ENCODE measurements at regions not wholly inside any gene's neighbourhood (a gene's known extent, or its start where the extent isn't known, plus 50 kb on each side); places are given as distances from the start of the nearest gene placed in this dataset.

GRCh38 chr3:109225516-109225915 lies 89.0 kb downstream of the C3orf85 start:
- Histone ChIP-seq H3K36me3 (ENCODE audit: control insufficient read depth, low read length) (no peaks in the 10 kb centered on the region), H3K27me3 (ENCODE audit: control insufficient read depth, low read length) (no peaks in the 10 kb centered on the region), H3K9me3 (ENCODE audit: control insufficient read depth, insufficient read depth, low read length) (no peaks in the 10 kb centered on the region), H3K4me2 (ENCODE audit: low read length) (no peak overlapping the region), H3K4me3 (ENCODE audit: low read length) (no peak overlapping the region), H3K79me2 (ENCODE audit: control insufficient read depth, low read length) (no peaks in the 10 kb centered on the region), H3K27ac (ENCODE audit: low read depth, low read length) (no peak overlapping the region), H3F3A (ENCODE audit: control insufficient read depth, insufficient read depth) (no peaks in the 10 kb centered on the region), H4K20me1 (ENCODE audit: control insufficient read depth, insufficient read depth, low read depth, low read length) (no peaks in the 10 kb centered on the region), H3K9me2 (replicated peaks; ENCODE audit: control insufficient read depth, low read length) (no peaks in the 10 kb centered on the region), H3K4me1 (ENCODE audit: control insufficient read depth, low read length) (no peaks in the 10 kb centered on the region)
- TF ChIP-seq CTCF (IDR thresholded peaks at IDR 0.05; ENCODE audit: low read depth, low read length, poor library complexity, severe bottlenecking) (no peak), EZH2phosphoT487 (IDR thresholded peaks at IDR 0.05; ENCODE audit: borderline replicate concordance, low read length) (no peak)

GRCh38 chr3:109228391-109229080 lies 87.8 kb downstream of the DPPA2 start:
- no peaks in the 10 kb centered on the region for H3K4me1 ChIP-seq (ENCODE audit: control insufficient read depth, low read length)
- no peak overlapping the region for H3K4me3 ChIP-seq (ENCODE audit: low read length)

GRCh38 chr3:109229174-109229847 lies 87.0 kb downstream of the DPPA2 start:
- TF ChIP-seq EZH2phosphoT487 (IDR thresholded peaks at IDR 0.05; ENCODE audit: borderline replicate concordance, low read length) = no peak
- TF ChIP-seq CTCF (IDR thresholded peaks at IDR 0.05; ENCODE audit: low read depth, low read length, poor library complexity, severe bottlenecking) = no peak
- peaks cover 2% of the 10 kb centered on the region; the same call in 1 of the 2 replicates for H3K9me3 ChIP-seq (ENCODE audit: control insufficient read depth, insufficient read depth, low read length)
- no peaks in the 10 kb centered on the region for H3K27me3 ChIP-seq (ENCODE audit: control insufficient read depth, low read length)
- no peaks in the 10 kb centered on the region for H4K20me1 ChIP-seq (ENCODE audit: control insufficient read depth, insufficient read depth, low read depth, low read length)
- H3K79me2 ChIP-seq (ENCODE audit: control insufficient read depth, low read length) = no peaks in the 10 kb centered on the region
- no peak overlapping the region for H3K4me2 ChIP-seq (ENCODE audit: low read length)
- H3F3A ChIP-seq (ENCODE audit: control insufficient read depth, insufficient read depth) = no peaks in the 10 kb centered on the region
- H3K4me3 ChIP-seq (ENCODE audit: low read length) = no peak overlapping the region
- H3K4me1 ChIP-seq (ENCODE audit: control insufficient read depth, low read length) = no peaks in the 10 kb centered on the region
- no peaks in the 10 kb centered on the region for H3K9me2 ChIP-seq (replicated peaks; ENCODE audit: control insufficient read depth, low read length)
- H3K27ac ChIP-seq (ENCODE audit: low read depth, low read length) = no peak overlapping the region
- H3K36me3 ChIP-seq (ENCODE audit: control insufficient read depth, low read length) = no peaks in the 10 kb centered on the region

More at GRCh38 chr3:109228391-109229080, 87.8 kb downstream of the DPPA2 start:
- H4K20me1 ChIP-seq (ENCODE audit: control insufficient read depth, insufficient read depth, low read depth, low read length) = no peaks in the 10 kb centered on the region
- TF ChIP-seq EZH2phosphoT487 (IDR thresholded peaks at IDR 0.05; ENCODE audit: borderline replicate concordance, low read length) (no peak), CTCF (IDR thresholded peaks at IDR 0.05; ENCODE audit: low read depth, low read length, poor library complexity, severe bottlenecking) (no peak)
- no peak overlapping the region for H3K4me2 ChIP-seq (ENCODE audit: low read length)
- no peaks in the 10 kb centered on the region for H3K79me2 ChIP-seq (ENCODE audit: control insufficient read depth, low read length)
- no peaks in the 10 kb centered on the region for H3F3A ChIP-seq (ENCODE audit: control insufficient read depth, insufficient read depth)
- H3K27ac ChIP-seq (ENCODE audit: low read depth, low read length) = no peak overlapping the region
- H3K9me3 ChIP-seq (ENCODE audit: control insufficient read depth, insufficient read depth, low read length) = no peaks in the 10 kb centered on the region
- H3K9me2 ChIP-seq (replicated peaks; ENCODE audit: control insufficient read depth, low read length) = no peaks in the 10 kb centered on the region
- no peaks in the 10 kb centered on the region for H3K36me3 ChIP-seq (ENCODE audit: control insufficient read depth, low read length)
- H3K27me3 ChIP-seq (ENCODE audit: control insufficient read depth, low read length) = no peaks in the 10 kb centered on the region

Measured in DOHH2 (cell line).